Loucy (cell line): ENCODE measurements at regions not wholly inside any gene's neighbourhood (a gene's known extent, or its start where the extent isn't known, plus 50 kb on each side); places are given as distances from the start of the nearest gene placed in this dataset.

Source experiments
- CTCF ChIP-seq: fragments of 200-600 bp; sonication (generic); conservative IDR thresholded peaks from 2 replicates; pipeline ENCODE4 v1.5.1; 2014; ENCODE audit warnings: mild to moderate bottlenecking, antibody characterized with exemption, low read length
- EZH2phosphoT487 ChIP-seq: fragments of 200-600 bp; IDR thresholded peaks from 2 replicates; pipeline ENCODE4 v1.6.1; 2018; ENCODE audit warnings: antibody characterized with exemption, mild to moderate bottlenecking, moderate library complexity, borderline replicate concordance

DNA sequence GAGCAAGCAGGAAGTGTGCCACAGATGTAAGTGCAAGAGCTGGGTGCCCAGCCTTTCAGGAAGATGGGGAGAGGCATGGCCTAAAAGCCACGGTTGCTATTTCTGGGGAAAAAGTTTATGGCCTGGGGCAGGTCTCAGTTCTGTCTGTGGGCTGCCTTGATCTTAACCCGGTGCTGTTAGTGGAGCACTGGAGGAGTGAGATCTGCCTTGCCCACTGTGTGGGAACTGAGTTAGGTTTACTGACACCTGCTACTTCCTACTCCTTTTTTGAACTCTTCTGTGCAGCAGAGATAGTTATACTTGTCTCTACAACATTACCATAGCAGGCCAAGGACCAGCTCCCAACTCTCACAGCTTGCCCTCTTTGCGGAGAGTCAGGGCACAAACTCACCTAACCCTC lies 76.5 kb downstream of the ITM2A start:
- TF ChIP-seq CTCF (no peak), EZH2phosphoT487 (no peak)
